CD4-positive, alpha-beta T cell treated with Interleukin-15 for 1 hour (primary cell): ENCODE measurements at regions not wholly inside any gene's neighbourhood (a gene's known extent, or its start where the extent isn't known, plus 50 kb on each side); places are given as distances from the start of the nearest gene placed in this dataset.
A peak's percentile ranks its signal among the peaks of the same experiment; 100 is the strongest.

Source experiments
- DNase-seq: peaks from one replicate; pipeline ENCODE4 v3.0.0-alpha.2; 2020

DNA sequence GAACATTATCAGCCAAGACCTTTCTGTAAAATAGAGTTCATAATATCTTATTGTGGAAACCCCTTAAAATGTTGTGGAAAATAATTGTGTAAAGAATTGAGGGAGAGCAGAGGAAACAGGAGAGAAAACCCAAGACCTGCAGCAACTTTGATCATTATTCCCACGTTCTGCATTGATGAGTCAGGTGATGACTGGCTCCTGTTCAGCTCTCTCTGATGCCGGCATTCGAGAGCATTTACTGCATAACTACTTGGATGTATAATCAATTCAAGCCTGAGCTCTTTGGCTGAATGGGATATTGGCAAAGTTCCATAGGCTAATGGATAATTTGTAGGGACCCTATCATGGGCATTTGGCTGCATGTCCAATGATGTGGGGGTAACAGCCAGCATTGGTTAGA lies 176.3 kb upstream of the ARID2 start:
- DNase-seq, result no peak

DNA sequence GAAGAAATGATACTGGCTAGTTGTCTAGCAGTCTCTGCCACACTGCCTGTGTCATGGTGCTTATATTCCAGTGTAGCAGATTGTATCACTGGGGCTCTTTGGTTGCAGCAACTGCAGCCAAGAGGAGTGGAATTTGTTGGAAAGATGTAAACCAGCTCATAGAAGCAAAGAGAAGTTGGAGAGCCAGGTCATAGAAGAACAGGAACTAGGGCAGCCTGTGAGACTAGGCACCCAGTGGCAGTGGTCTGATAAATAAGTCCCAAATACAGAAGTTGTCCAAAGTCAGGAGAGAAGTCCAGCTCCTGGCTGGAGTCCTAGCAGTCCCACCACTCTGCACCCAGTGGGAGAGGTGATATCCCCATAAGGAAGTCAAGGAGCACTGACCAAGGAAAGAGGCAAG lies 172.5 kb upstream of the ARID2 start:
- DNase-seq, result peak; percentile 22

DNA sequence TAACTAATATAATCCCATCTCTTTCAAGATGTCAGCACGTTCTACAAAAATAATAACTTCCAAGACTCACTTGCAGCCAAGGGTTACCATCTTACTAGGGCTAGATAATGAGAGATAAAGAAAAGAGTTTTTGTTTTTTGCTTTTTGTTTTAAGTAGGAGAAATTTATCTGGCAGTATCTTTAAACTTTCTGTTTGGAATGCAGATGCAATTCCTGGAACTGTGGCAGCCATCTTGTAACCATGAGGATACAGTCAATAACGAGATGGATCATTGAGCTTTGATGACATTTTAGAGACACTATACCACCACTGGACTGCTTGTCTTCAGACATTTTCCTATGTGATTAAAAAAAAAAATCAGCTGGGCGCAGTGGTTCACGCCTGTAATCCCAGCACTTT lies 171.2 kb upstream of the ARID2 start:
- no peak for DNase-seq

GRCh38 chr12:45559537-45559936 lies 170.0 kb upstream of the ARID2 start:
- no peak for DNase-seq

- DNase-seq, result no peak
Measured at GRCh38 chr12:45560689-45561088, 168.8 kb upstream of the ARID2 start.

- no peak for DNase-seq
Measured at GRCh38 chr12:45561488-45561887, 168.0 kb upstream of the ARID2 start.

- no peak for DNase-seq
Measured at GRCh38 chr12:45565590-45565989, 163.9 kb upstream of the ARID2 start.

DNA sequence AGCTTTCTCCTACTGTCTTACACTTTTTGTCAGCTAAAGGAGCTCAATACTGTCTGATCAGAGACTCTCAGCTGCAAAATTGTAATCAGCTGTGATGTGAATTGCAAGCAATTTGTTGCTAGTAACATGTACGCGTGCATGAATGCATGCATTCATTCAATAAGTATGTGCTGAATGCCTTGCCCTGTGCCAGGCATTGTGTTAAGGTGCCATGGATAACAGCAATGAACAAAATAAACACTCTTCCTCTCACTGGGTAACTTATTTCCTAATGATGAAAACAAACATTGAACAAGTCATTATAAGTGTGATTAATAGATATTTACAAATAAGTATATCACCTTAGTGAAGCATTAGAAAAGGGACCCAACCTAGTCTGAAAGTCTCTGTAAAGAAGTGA lies 163.2 kb upstream of the ARID2 start:
- no peak for DNase-seq

DNA sequence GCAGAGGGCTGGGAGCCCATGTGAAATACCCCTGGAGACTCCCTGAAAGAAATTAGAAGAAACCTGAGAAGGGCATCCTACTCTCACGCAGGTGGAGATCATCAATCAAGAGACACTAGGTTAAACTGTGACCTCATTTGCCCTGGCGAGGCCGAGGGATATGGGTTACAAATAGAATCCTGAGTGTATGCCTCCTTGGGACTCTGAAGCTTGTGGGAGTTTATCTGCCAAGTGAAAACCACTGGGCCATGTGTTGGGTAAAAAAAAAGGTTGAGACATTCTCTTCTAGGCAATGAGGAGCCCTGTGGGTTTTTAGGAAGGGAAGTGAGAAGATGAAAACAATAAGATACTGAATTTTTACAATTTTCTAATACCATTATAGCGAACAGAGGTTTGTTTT lies 160.7 kb upstream of the ARID2 start:
- DNase-seq, result no peak

GRCh38 chr12:45570501-45570900 lies 159.0 kb upstream of the ARID2 start:
- DNase-seq, result no peak

GRCh38 chr12:45572114-45572513 lies 157.4 kb upstream of the ARID2 start:
- DNase-seq, result no peak

DNA sequence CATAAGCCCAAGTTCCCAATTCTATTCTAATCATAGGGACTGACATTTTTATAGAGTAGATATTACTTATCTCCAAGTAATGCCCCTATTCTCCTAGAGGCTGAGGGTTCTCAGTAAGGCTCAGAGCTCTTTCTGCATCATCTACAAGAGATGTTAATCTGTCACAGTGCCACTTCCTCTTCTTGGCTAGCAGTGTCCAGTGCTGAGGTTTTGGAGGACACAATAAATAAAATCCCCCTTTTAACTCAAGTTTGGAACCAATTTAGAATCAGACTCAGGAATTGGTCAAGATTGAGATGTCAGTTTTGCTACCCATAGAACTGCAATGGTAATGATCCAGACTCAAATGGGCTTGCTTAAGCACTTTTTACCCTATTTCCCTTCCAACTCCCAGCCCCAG lies 154.1 kb upstream of the ARID2 start:
- no peak for DNase-seq

- DNase-seq, result no peak
Measured at GRCh38 chr12:45575823-45576475, 153.6 kb upstream of the ARID2 start.

- DNase-seq, result no peak
Measured at GRCh38 chr12:45577844-45578399, 151.6 kb upstream of the ARID2 start.

GRCh38 chr12:45580356-45580969 lies 149.0 kb upstream of the ARID2 start:
- DNase-seq, result no peak

- DNase-seq, result no peak
Measured at GRCh38 chr12:45581112-45581511, 148.4 kb upstream of the ARID2 start.

- DNase-seq, result no peak
Measured at GRCh38 chr12:45582536-45582935, 147.0 kb upstream of the ARID2 start.

DNA sequence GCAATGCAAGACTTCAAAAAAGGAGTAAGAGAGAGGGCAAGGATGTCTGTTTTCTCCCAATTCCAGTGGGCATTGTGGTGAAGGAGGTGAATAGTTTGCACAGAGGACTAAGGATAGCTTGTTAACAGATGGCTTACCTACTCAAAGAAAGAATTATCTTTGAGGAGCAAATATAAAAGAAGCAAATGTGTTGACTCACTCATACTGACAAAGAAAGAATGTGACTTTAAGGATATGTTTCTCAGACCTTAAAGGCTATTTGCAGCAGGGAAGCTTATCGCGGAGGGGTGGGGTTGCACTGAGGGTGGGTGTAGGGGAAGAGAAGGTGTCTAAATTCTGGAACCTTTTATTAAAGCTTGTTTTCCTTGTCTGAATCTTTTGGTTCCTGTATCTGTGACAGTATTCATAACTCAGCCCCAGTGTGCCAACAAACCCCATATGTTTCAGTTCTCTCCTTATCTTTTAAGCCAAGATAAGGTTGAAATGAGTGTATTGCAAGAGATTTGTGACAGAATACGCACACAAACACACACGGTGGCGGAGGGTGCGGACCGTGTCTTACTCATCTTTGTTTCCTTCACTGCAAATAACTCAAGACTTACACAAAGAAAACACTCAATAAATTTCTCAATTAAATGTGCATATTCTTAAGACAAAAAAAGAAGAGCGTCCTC lies 146.4 kb upstream of the ARID2 start:
- no peak for DNase-seq

GRCh38 chr12:45584336-45584735 lies 145.2 kb upstream of the ARID2 start:
- no peak for DNase-seq

- DNase-seq, result no peak
Measured at GRCh38 chr12:45585522-45586230, 143.8 kb upstream of the ARID2 start.

DNA sequence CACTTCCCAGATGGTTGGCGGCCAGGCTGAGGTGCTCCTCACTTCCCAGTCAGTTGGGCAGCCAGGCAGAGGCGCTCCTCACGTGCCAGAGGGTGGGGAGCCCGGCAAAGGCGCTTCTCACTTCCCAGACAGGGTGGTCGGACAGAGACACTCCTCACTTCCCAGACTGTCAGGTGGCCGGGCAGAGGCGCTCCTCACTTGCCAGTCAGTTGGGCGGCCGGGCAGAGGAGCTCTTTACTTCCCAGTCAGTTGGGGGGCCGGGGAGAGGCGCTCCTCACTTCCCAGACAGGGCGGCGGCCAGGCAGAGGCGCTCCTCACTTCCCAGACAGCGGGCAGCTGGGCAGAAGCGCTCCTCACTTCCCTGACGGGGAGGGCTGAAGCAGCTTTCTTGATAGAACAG lies 143.0 kb upstream of the ARID2 start:
- DNase-seq, result no peak

DNA sequence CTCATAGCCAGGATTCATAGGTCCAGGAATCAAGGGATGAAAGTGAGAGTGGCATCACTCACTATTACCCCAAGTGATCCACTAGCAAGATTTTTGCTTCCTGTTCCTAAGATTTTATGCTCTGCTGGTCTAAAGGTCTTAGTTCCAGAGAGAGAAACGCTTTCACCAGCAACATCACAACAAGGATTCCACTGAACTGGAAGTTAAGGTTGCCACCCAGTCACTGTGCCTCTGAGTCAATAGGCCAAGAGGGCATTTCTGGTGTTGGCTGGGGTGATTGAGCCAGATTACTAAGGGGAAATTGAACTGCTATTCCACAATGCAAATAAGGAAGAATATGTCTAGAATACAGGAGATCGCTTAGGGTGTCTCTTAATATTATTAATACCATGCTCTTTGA lies 142.5 kb upstream of the ARID2 start:
- no peak for DNase-seq

GRCh38 chr12:45587877-45588533 lies 141.5 kb upstream of the ARID2 start:
- no peak for DNase-seq
